ENCODE measurements at regions not wholly inside any gene's neighbourhood (a gene's known extent, or its start where the extent isn't known, plus 50 kb on each side); places are given as distances from the start of the nearest gene placed in this dataset.

DNA sequence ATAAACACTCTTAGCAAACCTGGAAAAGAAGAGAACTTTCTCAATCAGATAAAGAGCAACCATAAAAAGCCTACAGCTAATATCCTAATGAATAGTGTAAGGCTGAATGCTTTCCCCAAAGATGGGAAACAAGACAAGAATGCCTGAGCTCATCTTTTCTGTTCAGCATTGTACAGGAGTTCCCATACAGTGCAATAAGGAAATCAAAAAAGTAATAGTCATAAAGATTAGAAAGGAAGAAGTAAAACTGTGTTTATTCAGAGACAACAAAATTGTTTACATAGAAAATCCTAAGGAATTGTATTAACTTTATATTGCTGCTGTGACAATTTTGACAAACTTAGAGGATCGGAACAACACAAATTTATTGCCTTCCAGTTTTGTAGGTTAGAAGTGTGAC, 330.7 kb upstream of the SLC24A2 start:
- Histone ChIP-seq H3K18ac (ENCODE audit: low read depth, low read length) (no peak overlapping the region), H3K4me1 (ENCODE audit: control insufficient read depth, insufficient read depth, low read length) (no peaks in the 10 kb centered on the region), H3K4ac (ENCODE audit: low read depth, low read length) (no peak overlapping the region), H2BK20ac (ENCODE audit: low read depth, low read length) (no peak overlapping the region), H3K9me1 (ENCODE audit: insufficient read depth, low read length) (no peaks in the 10 kb centered on the region), H2AK9ac (replicated peaks; ENCODE audit: low read depth, low read length, poor library complexity) (no peak overlapping the region), H3K4me3 (ENCODE audit: insufficient read depth, low read depth, low read length) (no peak overlapping the region), H4K91ac (ENCODE audit: insufficient read depth, low read depth, low read length) (no peak overlapping the region), H2AFZ (replicated peaks; ENCODE audit: low read length, poor library complexity) (no peak overlapping the region), H3K9me3 (ENCODE audit: control insufficient read depth, insufficient read depth, low read length) (no peaks in the 10 kb centered on the region), H2BK5ac (ENCODE audit: low read depth, low read length, poor library complexity, severe bottlenecking) (no peak overlapping the region), H3K14ac (replicated peaks; ENCODE audit: low read depth, low read length) (no peak overlapping the region), H3K9ac (ENCODE audit: low read depth, low read length) (no peak overlapping the region), H3K56ac (ENCODE audit: extremely low read depth, insufficient read depth, low read length) (no peak overlapping the region), H3K4me2 (ENCODE audit: low read depth, low read length) (no peak overlapping the region), H4K20me1 (ENCODE audit: insufficient read depth, low read length) (no peaks in the 10 kb centered on the region), H4K8ac (ENCODE audit: low read depth in 2 of 2, low read length in 2 of 2) (no peak overlapping the region), H2BK120ac (ENCODE audit: low read depth, low read length) (no peak overlapping the region), H3K23ac (ENCODE audit: low read depth, low read length) (no peak overlapping the region), H2BK15ac (ENCODE audit: low read depth, low read length) (no peak overlapping the region), H4K5ac (ENCODE audit: low read depth, low read length) (no peak overlapping the region), H3K27ac (ENCODE audit: insufficient read depth, low read length) (no peak overlapping the region), H3K36me3 (ENCODE audit: control insufficient read depth, insufficient read depth, low read length) (no peaks in the 10 kb centered on the region), H2AK5ac (ENCODE audit: low read depth, low read length) (no peak overlapping the region), H3K27me3 (ENCODE audit: control insufficient read depth, insufficient read depth, low read length) (no peaks in the 10 kb centered on the region), H3K79me1 (ENCODE audit: low read depth in 1 of 2, low read length in 2 of 2) (no peaks in the 10 kb centered on the region)
- WGBS, 2 experiments (ENCODE audit: extremely low coverage in 2 of 2, insufficient read length in 1 of 2): no CpG with 5 or more reads among the region's 1 CpG
- ATAC-seq (ENCODE audit: low read depth) (no peak), DNase-seq (no peak)
- intact Hi-C loops (cut with micrococcal nuclease) (no loop called here), in situ Hi-C loops (cut with MboI; ENCODE audit: low sequenced_read_pairs) (no loop called here), dilution Hi-C loops (cut with HindIII; ENCODE audit: low sequenced_read_pairs, unreplicated experiment) (no loop called here)
- BruUV-seq (replicated peaks): no TSS peak
- CTCF ChIA-PET: no interaction called here
- TF ChIP-seq CEBPB (IDR thresholded peaks at IDR 0.05; ENCODE audit: low read depth, low read length) (no peak), SMC3 (IDR thresholded peaks at IDR 0.05; ENCODE audit: low read depth, low read length) (no peak), RAD21 (IDR thresholded peaks at IDR 0.05; ENCODE audit: low read length) (no peak), MAFK (IDR thresholded peaks at IDR 0.05; ENCODE audit: low read depth, low read length) (no peak), FOS (IDR thresholded peaks at IDR 0.05; ENCODE audit: low read depth, low read length) (no peak), RCOR1 (IDR thresholded peaks at IDR 0.05; ENCODE audit: insufficient replicate concordance, low read length) (no peak), CHD1 (IDR thresholded peaks at IDR 0.05; ENCODE audit: low read depth, low read length) (no peak)
- TF ChIP-seq, protein P1, sequence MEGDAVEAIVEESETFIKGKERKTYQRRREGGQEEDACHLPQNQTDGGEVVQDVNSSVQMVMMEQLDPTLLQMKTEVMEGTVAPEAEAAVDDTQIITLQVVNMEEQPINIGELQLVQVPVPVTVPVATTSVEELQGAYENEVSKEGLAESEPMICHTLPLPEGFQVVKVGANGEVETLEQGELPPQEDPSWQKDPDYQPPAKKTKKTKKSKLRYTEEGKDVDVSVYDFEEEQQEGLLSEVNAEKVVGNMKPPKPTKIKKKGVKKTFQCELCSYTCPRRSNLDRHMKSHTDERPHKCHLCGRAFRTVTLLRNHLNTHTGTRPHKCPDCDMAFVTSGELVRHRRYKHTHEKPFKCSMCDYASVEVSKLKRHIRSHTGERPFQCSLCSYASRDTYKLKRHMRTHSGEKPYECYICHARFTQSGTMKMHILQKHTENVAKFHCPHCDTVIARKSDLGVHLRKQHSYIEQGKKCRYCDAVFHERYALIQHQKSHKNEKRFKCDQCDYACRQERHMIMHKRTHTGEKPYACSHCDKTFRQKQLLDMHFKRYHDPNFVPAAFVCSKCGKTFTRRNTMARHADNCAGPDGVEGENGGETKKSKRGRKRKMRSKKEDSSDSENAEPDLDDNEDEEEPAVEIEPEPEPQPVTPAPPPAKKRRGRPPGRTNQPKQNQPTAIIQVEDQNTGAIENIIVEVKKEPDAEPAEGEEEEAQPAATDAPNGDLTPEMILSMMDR (conservative IDR thresholded peaks at IDR 0.05; ENCODE audit: low read depth, low read length): no peak
- POLR2A ChIA-PET (ENCODE audit: unreplicated experiment): no interaction called here
